ENCODE measurements at regions not wholly inside any gene's neighbourhood (a gene's known extent, or its start where the extent isn't known, plus 50 kb on each side); places are given as distances from the start of the nearest gene placed in this dataset.
A peak's percentile ranks its signal among the peaks of the same experiment; 100 is the strongest.
"Not testable (repeated sequence)": the region's sequence is repeated elsewhere in the genome, so short reads cannot be mapped to it uniquely, and the experiment has no call there.

GRCh38 chrX:36898301-36898700 lies 109.9 kb upstream of the FAM47C start:
- Histone ChIP-seq H3K27me3 (replicated peaks) (no peaks in the 10 kb centered on the region), H3K4me3 (ENCODE audit: low read depth, low read length) (no peak overlapping the region), H3K27ac (no peak overlapping the region), H3K36me3 (replicated peaks) (no peaks in the 10 kb centered on the region)
- peak; percentile 36 for TF ChIP-seq CTCF (IDR thresholded peaks at IDR 0.05; ENCODE audit: low read depth, low read length, missing control alignments)
- in situ Hi-C loops (cut with HindIII; ENCODE audit: low pct_ligation_motif_present, low sequenced_read_pairs): no loop called here
- DNase-seq: no peak

- H3K27me3 ChIP-seq (replicated peaks); H3K36me3 ChIP-seq (replicated peaks); H3K27ac ChIP-seq; DNase-seq; H3K4me3 ChIP-seq (ENCODE audit: low read depth, low read length); in situ Hi-C loops (cut with HindIII; ENCODE audit: low pct_ligation_motif_present, low sequenced_read_pairs): not testable (repeated sequence)
Measured at GRCh38 chrX:36904561-36904960, 103.6 kb upstream of the FAM47C start.

GRCh38 chrX:36908801-36909675 lies 99.1 kb upstream of the FAM47C start:
- DNase-seq: no peak
- no peak overlapping the region for H3K4me3 ChIP-seq (ENCODE audit: low read depth, low read length)
- no peak overlapping the region for H3K27ac ChIP-seq
- TF ChIP-seq CTCF (IDR thresholded peaks at IDR 0.05; ENCODE audit: low read depth, low read length, missing control alignments): peak; percentile 39
- no peaks in the 10 kb centered on the region for H3K36me3 ChIP-seq (replicated peaks)
- no peaks in the 10 kb centered on the region for H3K27me3 ChIP-seq (replicated peaks)
- in situ Hi-C loops (cut with HindIII; ENCODE audit: low pct_ligation_motif_present, low sequenced_read_pairs): no loop called here

- in situ Hi-C loops (cut with HindIII; ENCODE audit: low pct_ligation_motif_present, low sequenced_read_pairs): no loop called here
- Histone ChIP-seq H3K4me3 (ENCODE audit: low read depth, low read length) (no peak overlapping the region), H3K27me3 (replicated peaks) (no peaks in the 10 kb centered on the region), H3K36me3 (replicated peaks) (no peaks in the 10 kb centered on the region), H3K27ac (no peak overlapping the region)
- DNase-seq: no peak
- no peak for TF ChIP-seq CTCF (IDR thresholded peaks at IDR 0.05; ENCODE audit: low read depth, low read length, missing control alignments)
Measured at GRCh38 chrX:36909676-36910030, 98.5 kb upstream of the FAM47C start.

GRCh38 chrX:36913551-36913950 lies 94.6 kb upstream of the FAM47C start:
- H3K36me3 ChIP-seq (replicated peaks): no peaks in the 10 kb centered on the region
- TF ChIP-seq CTCF (IDR thresholded peaks at IDR 0.05; ENCODE audit: low read depth, low read length, missing control alignments): no peak
- in situ Hi-C loops (cut with HindIII; ENCODE audit: low pct_ligation_motif_present, low sequenced_read_pairs): no loop called here
- H3K27me3 ChIP-seq (replicated peaks): no peaks in the 10 kb centered on the region
- no peak overlapping the region for H3K4me3 ChIP-seq (ENCODE audit: low read depth, low read length)
- no peak overlapping the region for H3K27ac ChIP-seq
- no peak for DNase-seq

GRCh38 chrX:36916941-36917340 lies 91.2 kb upstream of the FAM47C start:
- DNase-seq: no peak
- in situ Hi-C loops (cut with HindIII; ENCODE audit: low pct_ligation_motif_present, low sequenced_read_pairs): no loop called here
- H3K36me3 ChIP-seq (replicated peaks): no peaks in the 10 kb centered on the region

More at GRCh38 chrX:36916941-36917340, 91.2 kb upstream of the FAM47C start:
- Histone ChIP-seq H3K27me3 (replicated peaks) (no peaks in the 10 kb centered on the region), H3K27ac (no peak overlapping the region), H3K4me3 (ENCODE audit: low read depth, low read length) (no peak overlapping the region)
- TF ChIP-seq CTCF (IDR thresholded peaks at IDR 0.05; ENCODE audit: low read depth, low read length, missing control alignments): no peak
